ENCODE measurements at regions not wholly inside any gene's neighbourhood (a gene's known extent, or its start where the extent isn't known, plus 50 kb on each side); places are given as distances from the start of the nearest gene placed in this dataset.

DNA sequence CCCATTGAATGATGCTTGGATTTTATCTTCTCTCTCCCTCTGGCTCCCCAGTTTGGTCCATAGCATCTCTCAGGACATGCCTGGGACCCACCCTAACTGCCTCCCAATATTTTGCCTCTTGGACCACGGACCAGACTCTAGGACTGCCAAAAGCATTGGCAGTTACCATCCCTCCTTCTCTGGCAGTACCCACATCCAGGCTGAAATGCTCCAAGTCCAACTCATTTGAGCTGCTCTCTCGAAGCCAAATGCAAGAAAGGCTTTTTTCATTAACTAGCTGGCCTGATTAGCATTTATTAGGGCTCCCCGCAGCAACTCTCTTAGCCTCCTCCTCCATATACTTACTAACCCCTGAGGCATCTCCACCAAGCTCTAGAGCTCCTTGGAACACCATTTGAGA lies 140.0 kb upstream of the GRIK3 start:
- Histone ChIP-seq H3K18ac (ENCODE audit: insufficient read length, low read depth, low read length) (no peak overlapping the region), H3K23me2 (ENCODE audit: insufficient read length, low read depth, low read length, poor library complexity, severe bottlenecking) (no peaks in the 10 kb centered on the region), H3T11ph (ENCODE audit: low read length) (no peak overlapping the region), H2BK120ac (ENCODE audit: low read depth, low read length, poor library complexity, severe bottlenecking) (no peak overlapping the region), H2BK20ac (ENCODE audit: low read depth, low read length, poor library complexity, severe bottlenecking) (no peak overlapping the region), H3K79me1 (ENCODE audit: insufficient read depth, low read depth, low read length, poor library complexity, severe bottlenecking) (no peaks in the 10 kb centered on the region), H2AFZ (ENCODE audit: low read length) (no peak overlapping the region), H4K91ac (ENCODE audit: insufficient read length, low read depth, low read length) (no peak overlapping the region), H3K23ac (ENCODE audit: insufficient read length, low read depth, low read length) (no peak overlapping the region), H2BK5ac (ENCODE audit: insufficient read length, low read length) (no peak overlapping the region), H3K27me3 (ENCODE audit: insufficient read depth, low read length) (no peaks in the 10 kb centered on the region), H3K14ac (ENCODE audit: insufficient read depth, low read length) (no peak overlapping the region), H3K4me1 (ENCODE audit: insufficient read depth, low read length) (no peaks in the 10 kb centered on the region), H4K8ac (replicated peaks; ENCODE audit: insufficient read length, low read depth, low read length) (no peak overlapping the region), H3K27ac (ENCODE audit: insufficient read length, low read depth, low read length) (no peak overlapping the region), H3K9me3 (ENCODE audit: control insufficient read depth, low read depth, low read length) (no peaks in the 10 kb centered on the region), H2AK5ac (ENCODE audit: insufficient read length, low read length) (no peak overlapping the region), H4K5ac (ENCODE audit: insufficient read length, low read depth, low read length) (no peak overlapping the region), H3K9ac (ENCODE audit: extremely low read depth, insufficient read length, low read length) (no peak overlapping the region), H3K4me2 (ENCODE audit: insufficient read depth, insufficient read length, low read length) (no peak overlapping the region), H3K56ac (ENCODE audit: insufficient read length, low read depth, low read length) (no peak overlapping the region), H4K20me1 (ENCODE audit: control insufficient read depth, insufficient read depth, insufficient read length) (peaks cover 2% of the 10 kb centered on the region), H3K79me2 (ENCODE audit: insufficient read depth, low read length) (no peaks in the 10 kb centered on the region), H3K4ac (ENCODE audit: low read depth, low read length) (no peak overlapping the region), H2BK12ac (ENCODE audit: insufficient read length, low read depth, low read length) (no peak overlapping the region), H2BK15ac (ENCODE audit: low read depth, low read length) (no peak overlapping the region)
- Mint-ChIP-seq H3K9me3 (no peaks in the 10 kb centered on the region; a peak in 1 of 5 replicates), H3K4me1 (peaks cover 10 to 18% of the 10 kb centered on the region in 2 experiments), H3K27ac (no peak overlapping the region), H3K4me3 (no peak overlapping the region), H3K27me3 (ENCODE audit: low read depth) (no peaks in the 10 kb centered on the region; the same call in none of the 2 replicates), H3K36me3 (ENCODE audit: insufficient read depth in 1 of 3, low read depth in 3 of 3) (no peaks in the 10 kb centered on the region)
- TF ChIP-seq CTCF (conservative IDR thresholded peaks at IDR 0.05) = no peak
- no CpG with 5 or more reads among the region's 3 CpGs for WGBS (ENCODE audit: extremely low coverage, insufficient read length, low lambda C conversion rate)
- DNase-seq = no peak

Measured in H9 (cell line).